Keratinocyte (primary cell): ENCODE measurements at regions not wholly inside any gene's neighbourhood (a gene's known extent, or its start where the extent isn't known, plus 50 kb on each side); places are given as distances from the start of the nearest gene placed in this dataset.

ENCODE experiments used
- DNase-seq: peaks from one replicate; pipeline ENCODE4 v3.0.0-alpha.2; 2011; ENCODE audit warnings: low read depth, missing footprints, low spot score
- FAIRE-seq: peaks from 2 replicates; lab custom pipeline; 2011; peaks lifted over from hg19 to GRCh38; lab: Jason Lieb, UNC
- H2AFZ ChIP-seq: 2 replicates; pipeline ENCODE4 v1.6.0; 2012; ENCODE audit warnings: low read length, control low read depth, inconsistent platforms; ENCODE audit not compliant: control insufficient read depth
- H3K27ac ChIP-seq: 2 replicates; pipeline ENCODE4 v1.5.1; 2011; ENCODE audit warnings: low read length; ENCODE audit not compliant: control insufficient read depth, insufficient read depth
- H3K27me3 ChIP-seq: 3 replicates; pipeline ENCODE4 v1.6.0; 2011; ENCODE audit warnings: low read length; ENCODE audit not compliant: control insufficient read depth, insufficient read depth; ENCODE audit errors: extremely low read depth
- H3K36me3 ChIP-seq, 2 experiments: 2 replicates in 1 of 2; 3 replicates in 1 of 2; pipeline ENCODE4 v1.5.1; 2011; ENCODE audit warnings: low read length in 2 of 2, mild to moderate bottlenecking in 1 of 2; ENCODE audit not compliant: control insufficient read depth in 2 of 2, insufficient read depth in 2 of 2; ENCODE audit errors: extremely low read depth in 1 of 2
- H3K4me1 ChIP-seq: 3 replicates; pipeline ENCODE4 v1.5.1; 2011; ENCODE audit warnings: low read length; ENCODE audit not compliant: control insufficient read depth, insufficient read depth; ENCODE audit errors: extremely low read depth
- H3K4me2 ChIP-seq: 3 replicates; pipeline ENCODE4 v1.6.0; 2011; ENCODE audit warnings: low read depth, low read length; ENCODE audit not compliant: control insufficient read depth, insufficient read depth; ENCODE audit errors: extremely low read depth
- H3K4me3 ChIP-seq, 3 experiments: fragments of 200-600 bp in 1 of 3; sonication (generic) in 1 of 3; 2 replicates in 2 of 3; 3 replicates in 1 of 3; pipeline ENCODE4 v1.5.1; 2011 to 2016; ENCODE audit warnings: low read length in 3 of 3, mild to moderate bottlenecking in 3 of 3, control low read depth in 2 of 3, inconsistent platforms in 1 of 3, low read depth in 1 of 3, mixed read lengths in 1 of 3, mixed run types in 1 of 3, moderate library complexity in 1 of 3; ENCODE audit not compliant: control insufficient read depth in 2 of 3, insufficient read depth in 2 of 3; ENCODE audit errors: extremely low read depth in 1 of 3
- H3K79me2 ChIP-seq: 2 replicates; pipeline ENCODE4 v1.6.0; 2012; ENCODE audit warnings: low read length; ENCODE audit not compliant: control insufficient read depth, insufficient read depth
- H3K9ac ChIP-seq: 3 replicates; pipeline ENCODE4 v1.6.0; 2011; ENCODE audit warnings: low read length; ENCODE audit not compliant: control insufficient read depth, insufficient read depth; ENCODE audit errors: extremely low read depth
- H3K9me1 ChIP-seq: 3 replicates; pipeline ENCODE4 v1.6.0; 2011; ENCODE audit warnings: low read length; ENCODE audit not compliant: control insufficient read depth, insufficient read depth; ENCODE audit errors: extremely low read depth
- H3K9me3 ChIP-seq: 2 replicates; pipeline ENCODE4 v1.5.1; 2012; ENCODE audit warnings: low read depth, low read length; ENCODE audit not compliant: control insufficient read depth
- H4K20me1 ChIP-seq: 3 replicates; pipeline ENCODE4 v1.6.0; 2011; ENCODE audit warnings: low read length; ENCODE audit not compliant: control insufficient read depth, insufficient read depth; ENCODE audit errors: extremely low read depth
- EZH2 ChIP-seq: IDR thresholded peaks from one replicate; pipeline ENCODE4 v1.6.1; 2012; ENCODE audit warnings: inconsistent platforms, mild to moderate bottlenecking, low read length, moderate library complexity
- dilution Hi-C: fragments of 300-500 bp; cut with MboI; formaldehyde crosslinking; loops from one replicate; pipeline ENCODE4 v1.7.0; 2020; ENCODE audit warnings: low sequenced_read_pairs; ENCODE audit not compliant: extremely low pct_ligation_motif_present
- TF ChIP-seq, protein P1 (sequence below), 3 experiments: IDR thresholded peaks in 1 of 3; conservative IDR thresholded peaks in 1 of 3; optimal IDR thresholded peaks in 1 of 3; 2 replicates in 2 of 3; 3 replicates in 1 of 3; pipeline versions ENCODE3 to v1.5.1; 2011; ENCODE audit warnings: low read length in 3 of 3, mild to moderate bottlenecking in 3 of 3, moderate library complexity in 2 of 3, control low read depth in 1 of 3, inconsistent platforms in 1 of 3; ENCODE audit not compliant: insufficient read depth in 2 of 3; ENCODE audit errors: extremely low read depth in 1 of 3

DNA sequence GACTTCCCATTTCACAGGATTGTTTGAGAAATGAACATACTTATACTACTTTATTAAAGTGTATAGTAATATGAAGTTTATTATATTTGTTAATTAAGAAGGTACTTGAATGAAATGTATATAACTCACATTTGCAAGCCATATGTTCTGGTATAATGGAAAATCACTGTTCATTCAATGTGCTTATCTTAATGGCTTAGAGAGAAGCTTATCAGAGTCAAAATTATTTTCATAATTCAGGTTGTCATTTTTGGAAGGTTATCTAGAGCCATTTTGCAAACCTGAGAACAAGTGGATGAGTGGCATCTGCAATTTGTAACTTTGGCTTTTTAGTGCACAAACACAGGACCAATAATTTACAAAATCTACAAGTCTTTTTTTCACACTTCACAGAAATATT, 621.0 kb downstream of the ARL4A start:
- Histone ChIP-seq H3K36me3 (no peaks in the 10 kb centered on the region), H2AFZ (no peak overlapping the region), H3K4me1 (no peaks in the 10 kb centered on the region), H3K9ac (no peak overlapping the region), H3K4me2 (no peak overlapping the region), H3K27me3 (no peaks in the 10 kb centered on the region), H3K9me1 (no peaks in the 10 kb centered on the region), H3K79me2 (no peaks in the 10 kb centered on the region), H3K9me3 (no peaks in the 10 kb centered on the region), H3K4me3 (no peak overlapping the region), H3K27ac (no peak overlapping the region), H4K20me1 (no peaks in the 10 kb centered on the region)
- dilution Hi-C loops, result no loop called here
- no peak for TF ChIP-seq EZH2
- TF ChIP-seq, protein P1, sequence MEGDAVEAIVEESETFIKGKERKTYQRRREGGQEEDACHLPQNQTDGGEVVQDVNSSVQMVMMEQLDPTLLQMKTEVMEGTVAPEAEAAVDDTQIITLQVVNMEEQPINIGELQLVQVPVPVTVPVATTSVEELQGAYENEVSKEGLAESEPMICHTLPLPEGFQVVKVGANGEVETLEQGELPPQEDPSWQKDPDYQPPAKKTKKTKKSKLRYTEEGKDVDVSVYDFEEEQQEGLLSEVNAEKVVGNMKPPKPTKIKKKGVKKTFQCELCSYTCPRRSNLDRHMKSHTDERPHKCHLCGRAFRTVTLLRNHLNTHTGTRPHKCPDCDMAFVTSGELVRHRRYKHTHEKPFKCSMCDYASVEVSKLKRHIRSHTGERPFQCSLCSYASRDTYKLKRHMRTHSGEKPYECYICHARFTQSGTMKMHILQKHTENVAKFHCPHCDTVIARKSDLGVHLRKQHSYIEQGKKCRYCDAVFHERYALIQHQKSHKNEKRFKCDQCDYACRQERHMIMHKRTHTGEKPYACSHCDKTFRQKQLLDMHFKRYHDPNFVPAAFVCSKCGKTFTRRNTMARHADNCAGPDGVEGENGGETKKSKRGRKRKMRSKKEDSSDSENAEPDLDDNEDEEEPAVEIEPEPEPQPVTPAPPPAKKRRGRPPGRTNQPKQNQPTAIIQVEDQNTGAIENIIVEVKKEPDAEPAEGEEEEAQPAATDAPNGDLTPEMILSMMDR (optimal IDR thresholded peaks at IDR 0.05 in 1 of 3, IDR thresholded peaks at IDR 0.05 in 1 of 3, conservative IDR thresholded peaks at IDR 0.05 in 1 of 3; ENCODE audit: extremely low read depth in 1 of 3, insufficient read depth in 2 of 3, low read length in 3 of 3), result no peak
- DNase-seq (no peak), FAIRE-seq (no peak)

DNA sequence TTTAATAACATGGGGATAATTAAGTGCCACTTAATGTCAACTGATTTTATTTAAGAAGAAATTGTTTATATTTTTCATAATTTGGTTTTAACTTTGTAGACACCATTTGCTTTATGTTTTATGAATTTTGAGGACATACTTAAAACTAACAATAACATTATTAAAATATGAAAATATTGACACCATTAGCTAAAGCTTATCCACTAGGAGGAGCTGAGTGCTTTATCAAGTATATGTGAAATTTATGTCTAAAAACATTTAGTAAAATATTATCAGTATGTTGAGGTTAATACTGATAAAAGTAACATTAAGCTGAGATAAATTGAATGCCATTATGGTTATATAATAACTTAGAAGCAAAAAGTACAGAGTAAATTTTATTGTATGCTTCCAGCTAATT, 622.1 kb downstream of the ARL4A start:
- Histone ChIP-seq H3K27ac (no peak overlapping the region), H3K27me3 (no peaks in the 10 kb centered on the region), H2AFZ (no peak overlapping the region), H3K4me3 (no peak overlapping the region), H3K9me3 (no peaks in the 10 kb centered on the region), H3K9me1 (no peaks in the 10 kb centered on the region), H3K4me1 (no peaks in the 10 kb centered on the region), H3K4me2 (no peak overlapping the region), H4K20me1 (no peaks in the 10 kb centered on the region), H3K9ac (no peak overlapping the region), H3K79me2 (no peaks in the 10 kb centered on the region), H3K36me3 (no peaks in the 10 kb centered on the region)
- DNase-seq, result no peak
- no peak for FAIRE-seq
- no peak for TF ChIP-seq EZH2
- TF ChIP-seq, protein P1 (optimal IDR thresholded peaks at IDR 0.05 in 1 of 3, IDR thresholded peaks at IDR 0.05 in 1 of 3, conservative IDR thresholded peaks at IDR 0.05 in 1 of 3; ENCODE audit: extremely low read depth in 1 of 3, insufficient read depth in 2 of 3, low read length in 3 of 3), result no peak
- dilution Hi-C loops, result no loop called here
